GM23338 (cell line): ENCODE measurements at regions not wholly inside any gene's neighbourhood (a gene's known extent, or its start where the extent isn't known, plus 50 kb on each side); places are given as distances from the start of the nearest gene placed in this dataset.

Experiments used
- CREB1 ChIP-seq: fragments of 250-450 bp; sonication (Bioruptor Pico); IDR thresholded peaks from 2 replicates; pipeline ENCODE4 v1.5.0; 2020; ENCODE audit warnings: low read depth, mild to moderate bottlenecking, moderate library complexity
- EZH2 ChIP-seq: fragments of 200-600 bp; sonication (generic); IDR thresholded peaks from one replicate; pipeline ENCODE4 v1.8.0; 2017; ENCODE audit warnings: antibody characterized with exemption, mild to moderate bottlenecking, low read depth; ENCODE audit not compliant: unreplicated experiment
- EZH2phosphoT487 ChIP-seq: fragments of 200-600 bp; sonication (generic); IDR thresholded peaks from one replicate; pipeline ENCODE4 v1.8.1; 2018; ENCODE audit warnings: antibody characterized with exemption; ENCODE audit not compliant: unreplicated experiment
- JUNB ChIP-seq: IDR thresholded peaks from one replicate; pipeline ENCODE4 v1.6.1; 2016; ENCODE audit warnings: antibody characterized with exemption; ENCODE audit not compliant: unreplicated experiment
- POLR2AphosphoS5 ChIP-seq: IDR thresholded peaks from 2 replicates; pipeline ENCODE4 v1.6.1; 2016; ENCODE audit warnings: antibody characterized with exemption, low read depth
- STAT1 ChIP-seq: IDR thresholded peaks from one replicate; pipeline ENCODE4 v1.6.1; 2016; ENCODE audit warnings: antibody characterized with exemption; ENCODE audit not compliant: unreplicated experiment
- TF ChIP-seq, protein P1 (sequence below), 2 experiments: fragments of 200-600 bp in 1 of 2; sonication (generic) in 1 of 2; conservative IDR thresholded peaks; 2 replicates each; pipeline versions ENCODE4 v1.5.1 to v1.6.1; 2016 to 2017; ENCODE audit warnings: antibody characterized with exemption in 2 of 2, low read depth in 2 of 2, mild to moderate bottlenecking in 2 of 2, moderate library complexity in 1 of 2
- TF ChIP-seq, protein P2 (sequence below): IDR thresholded peaks from one replicate; pipeline ENCODE4 v1.6.1; 2018; ENCODE audit warnings: antibody characterized with exemption; ENCODE audit not compliant: unreplicated experiment

DNA sequence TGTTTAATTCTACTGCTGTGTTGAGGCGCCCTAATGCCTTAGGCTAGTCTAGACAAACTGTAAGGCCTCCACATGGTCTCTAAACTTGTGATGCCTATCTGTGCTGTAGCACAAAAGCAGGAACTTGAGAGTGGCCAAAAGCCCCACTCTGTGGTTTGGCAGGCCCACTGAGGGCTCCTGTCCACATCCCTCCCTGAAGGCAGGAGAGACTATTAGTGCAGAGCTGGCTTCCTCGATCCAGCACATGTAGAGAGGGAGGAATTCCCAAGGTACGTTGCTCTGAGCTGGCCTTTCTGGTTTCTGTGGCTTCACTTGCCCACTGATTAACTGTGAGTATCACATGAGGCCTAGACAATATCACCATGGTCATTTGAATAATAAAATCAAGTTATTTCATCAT lies 90.6 kb downstream of the POLR2M start:
- TF ChIP-seq, protein P1, sequence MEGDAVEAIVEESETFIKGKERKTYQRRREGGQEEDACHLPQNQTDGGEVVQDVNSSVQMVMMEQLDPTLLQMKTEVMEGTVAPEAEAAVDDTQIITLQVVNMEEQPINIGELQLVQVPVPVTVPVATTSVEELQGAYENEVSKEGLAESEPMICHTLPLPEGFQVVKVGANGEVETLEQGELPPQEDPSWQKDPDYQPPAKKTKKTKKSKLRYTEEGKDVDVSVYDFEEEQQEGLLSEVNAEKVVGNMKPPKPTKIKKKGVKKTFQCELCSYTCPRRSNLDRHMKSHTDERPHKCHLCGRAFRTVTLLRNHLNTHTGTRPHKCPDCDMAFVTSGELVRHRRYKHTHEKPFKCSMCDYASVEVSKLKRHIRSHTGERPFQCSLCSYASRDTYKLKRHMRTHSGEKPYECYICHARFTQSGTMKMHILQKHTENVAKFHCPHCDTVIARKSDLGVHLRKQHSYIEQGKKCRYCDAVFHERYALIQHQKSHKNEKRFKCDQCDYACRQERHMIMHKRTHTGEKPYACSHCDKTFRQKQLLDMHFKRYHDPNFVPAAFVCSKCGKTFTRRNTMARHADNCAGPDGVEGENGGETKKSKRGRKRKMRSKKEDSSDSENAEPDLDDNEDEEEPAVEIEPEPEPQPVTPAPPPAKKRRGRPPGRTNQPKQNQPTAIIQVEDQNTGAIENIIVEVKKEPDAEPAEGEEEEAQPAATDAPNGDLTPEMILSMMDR (conservative IDR thresholded peaks at IDR 0.05; ENCODE audit: low read depth in 2 of 2), result no peak
- TF ChIP-seq POLR2AphosphoS5, result no peak
- no peak for TF ChIP-seq EZH2
- TF ChIP-seq EZH2phosphoT487, result no peak
- TF ChIP-seq, protein P2, sequence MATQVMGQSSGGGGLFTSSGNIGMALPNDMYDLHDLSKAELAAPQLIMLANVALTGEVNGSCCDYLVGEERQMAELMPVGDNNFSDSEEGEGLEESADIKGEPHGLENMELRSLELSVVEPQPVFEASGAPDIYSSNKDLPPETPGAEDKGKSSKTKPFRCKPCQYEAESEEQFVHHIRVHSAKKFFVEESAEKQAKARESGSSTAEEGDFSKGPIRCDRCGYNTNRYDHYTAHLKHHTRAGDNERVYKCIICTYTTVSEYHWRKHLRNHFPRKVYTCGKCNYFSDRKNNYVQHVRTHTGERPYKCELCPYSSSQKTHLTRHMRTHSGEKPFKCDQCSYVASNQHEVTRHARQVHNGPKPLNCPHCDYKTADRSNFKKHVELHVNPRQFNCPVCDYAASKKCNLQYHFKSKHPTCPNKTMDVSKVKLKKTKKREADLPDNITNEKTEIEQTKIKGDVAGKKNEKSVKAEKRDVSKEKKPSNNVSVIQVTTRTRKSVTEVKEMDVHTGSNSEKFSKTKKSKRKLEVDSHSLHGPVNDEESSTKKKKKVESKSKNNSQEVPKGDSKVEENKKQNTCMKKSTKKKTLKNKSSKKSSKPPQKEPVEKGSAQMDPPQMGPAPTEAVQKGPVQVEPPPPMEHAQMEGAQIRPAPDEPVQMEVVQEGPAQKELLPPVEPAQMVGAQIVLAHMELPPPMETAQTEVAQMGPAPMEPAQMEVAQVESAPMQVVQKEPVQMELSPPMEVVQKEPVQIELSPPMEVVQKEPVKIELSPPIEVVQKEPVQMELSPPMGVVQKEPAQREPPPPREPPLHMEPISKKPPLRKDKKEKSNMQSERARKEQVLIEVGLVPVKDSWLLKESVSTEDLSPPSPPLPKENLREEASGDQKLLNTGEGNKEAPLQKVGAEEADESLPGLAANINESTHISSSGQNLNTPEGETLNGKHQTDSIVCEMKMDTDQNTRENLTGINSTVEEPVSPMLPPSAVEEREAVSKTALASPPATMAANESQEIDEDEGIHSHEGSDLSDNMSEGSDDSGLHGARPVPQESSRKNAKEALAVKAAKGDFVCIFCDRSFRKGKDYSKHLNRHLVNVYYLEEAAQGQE, result no peak
- TF ChIP-seq JUNB, result no peak
- TF ChIP-seq STAT1, result no peak
- TF ChIP-seq CREB1, result no peak
